HepG2 (cell line): ENCODE measurements at regions not wholly inside any gene's neighbourhood (a gene's known extent, or its start where the extent isn't known, plus 50 kb on each side); places are given as distances from the start of the nearest gene placed in this dataset.

Source experiments
- ATAC-seq: fragments of 200-7000 bp; cut with Tn5 transposase; 3 replicates; pipeline ENCODE4 v1.9.1; 2020; ENCODE audit warnings: mild to moderate bottlenecking, moderate library complexity
- BruUV-seq: library from RNA; stranded (reverse); fragments of 400-500 nt; replicated peaks from 2 replicates; lab custom pipeline; 2021; lab: Mats Ljungman, UMichigan
- CTCF ChIA-PET: fragments of 300-600 bp; formaldehyde crosslinking; extraction: SDS; loops from one replicate; lab custom pipeline; 2021; ENCODE audit warnings: low total read pairs, inconsistent platforms, low intra/inter-chr PET ratio; lab: Yijun Ruan, JAX
- POLR2A ChIA-PET: fragments of 350-600 bp; sonication (Branson Sonifier 250); formaldehyde crosslinking; loops from one replicate; lab custom pipeline; 2020; ENCODE audit warnings: antibody characterized with exemption, inconsistent platforms; lab: Yijun Ruan, JAX
- DNase-seq: peaks from one replicate; pipeline ENCODE4 v3.0.0-alpha.2; 2015; ENCODE audit warnings: low spot score
- FAIRE-seq: peaks from 3 replicates; lab custom pipeline; 2011; peaks lifted over from hg19 to GRCh38; lab: Jason Lieb, UNC
- H2AFZ ChIP-seq: one replicate; pipeline ENCODE4 v1.6.1; 2011; ENCODE audit warnings: low read length, inconsistent platforms
- H3K27ac ChIP-seq: fragments of 300-600 bp; 3 replicates; pipeline ENCODE4 v1.8.0; 2011; ENCODE audit warnings: mixed run types, mild to moderate bottlenecking, mixed read lengths, low read length, inconsistent platforms; ENCODE audit not compliant: insufficient read depth; ENCODE audit errors: extremely low read length
- H3K27me3 ChIP-seq, 2 experiments: fragments of 200-600 bp in 1 of 2; 2 replicates in 1 of 2; 3 replicates in 1 of 2; pipeline versions ENCODE4 v1.6.0 to v1.8.0; 2011; ENCODE audit warnings: low read length in 2 of 2, mild to moderate bottlenecking in 2 of 2, moderate library complexity in 2 of 2, inconsistent platforms in 1 of 2; ENCODE audit not compliant: insufficient read depth in 2 of 2, control insufficient read depth in 1 of 2
- H3K36me3 ChIP-seq, 2 experiments: fragments of 200-600 bp in 1 of 2; replicated peaks in 1 of 2; 2 replicates in 1 of 2; 3 replicates in 1 of 2; pipeline versions ENCODE4 v1.5.1 to v1.8.0; 2011; ENCODE audit warnings: low read length in 2 of 2, inconsistent platforms in 1 of 2; ENCODE audit not compliant: insufficient read depth in 2 of 2, control insufficient read depth in 1 of 2
- H3K4me1 ChIP-seq: 2 replicates; pipeline ENCODE4 v1.5.1; 2012; ENCODE audit warnings: low read length, inconsistent platforms; ENCODE audit not compliant: insufficient read depth
- H3K4me2 ChIP-seq: 2 replicates; pipeline ENCODE4 v1.6.0; 2011; ENCODE audit warnings: low read depth, low read length, inconsistent platforms
- H3K4me3 ChIP-seq, 3 experiments: fragments of 200-600 bp in 1 of 3; sonication (generic), shearing (Covaris generic) in 1 of 3; replicated peaks in 1 of 3; 2 replicates each; pipeline ENCODE4 v1.5.1; 2011 to 2016; ENCODE audit warnings: low read length in 3 of 3, inconsistent platforms in 2 of 3, low read depth in 2 of 3, mild to moderate bottlenecking in 2 of 3, control low read depth in 1 of 3, mixed read lengths in 1 of 3; ENCODE audit not compliant: insufficient read depth in 1 of 3
- H3K79me2 ChIP-seq: one replicate; pipeline ENCODE4 v1.6.1; 2011; ENCODE audit warnings: low read length, inconsistent platforms; ENCODE audit not compliant: insufficient read depth
- H3K9ac ChIP-seq: 2 replicates; pipeline ENCODE4 v1.6.0; 2011; ENCODE audit warnings: mild to moderate bottlenecking, low read depth, low read length, inconsistent platforms; ENCODE audit not compliant: insufficient read depth
- H3K9me3 ChIP-seq: 2 replicates; pipeline ENCODE4 v1.5.1; 2012; ENCODE audit warnings: mild to moderate bottlenecking, low read length
- H4K20me1 ChIP-seq: 2 replicates; pipeline ENCODE4 v1.6.0; 2011; ENCODE audit warnings: inconsistent platforms, mild to moderate bottlenecking, low read length, moderate library complexity; ENCODE audit not compliant: insufficient read depth
- DMAP1 ChIP-seq: IDR thresholded peaks from 2 replicates; pipeline ENCODE4 v1.6.1; 2016
- ESRRA ChIP-seq: sonication (generic); formaldehyde crosslinking; IDR thresholded peaks from 2 replicates; pipeline ENCODE4 v1.5.1; 2020; ENCODE audit warnings: mild to moderate bottlenecking, low read depth, missing genetic modification reagents
- MATR3 ChIP-seq: sonication (generic); formaldehyde crosslinking; IDR thresholded peaks from 2 replicates; pipeline ENCODE4 v1.4.0; 2020; ENCODE audit warnings: missing genetic modification reagents
- MTA1 ChIP-seq: sonication (generic); formaldehyde crosslinking; IDR thresholded peaks from 2 replicates; pipeline ENCODE4 v1.4.0; 2020; ENCODE audit warnings: missing genetic modification reagents, mild to moderate bottlenecking, borderline replicate concordance
- MTERF4 ChIP-seq: sonication (generic); formaldehyde crosslinking; IDR thresholded peaks from 2 replicates; pipeline ENCODE4 v1.8.0; 2023; ENCODE audit warnings: mild to moderate bottlenecking, missing genetic modification reagents
- NFIC ChIP-seq: IDR thresholded peaks from 2 replicates; pipeline ENCODE4 v1.6.1; 2012; ENCODE audit warnings: mild to moderate bottlenecking, low read length, inconsistent platforms
- NR2F6 ChIP-seq, 2 experiments: IDR thresholded peaks; 2 replicates each; pipeline ENCODE4 v1.6.1; 2016; ENCODE audit warnings: antibody characterized with exemption in 1 of 2, mild to moderate bottlenecking in 1 of 2
- SMC3 ChIP-seq: IDR thresholded peaks from 2 replicates; pipeline ENCODE4 v1.6.1; 2011; ENCODE audit warnings: low read length, improper control_type of control experiment
- U2AF1 ChIP-seq: fragments of 200-400 bp; formaldehyde crosslinking; optimal IDR thresholded peaks from 2 replicates; pipeline ENCODE3; 2017; ENCODE audit warnings: mild to moderate bottlenecking, low read depth, low read length
- UBTF ChIP-seq: sonication (generic); formaldehyde crosslinking; IDR thresholded peaks from 2 replicates; pipeline ENCODE4 v1.4.0; 2020; ENCODE audit warnings: mild to moderate bottlenecking, missing genetic modification reagents
- ZBTB14 ChIP-seq: sonication (generic); formaldehyde crosslinking; IDR thresholded peaks from 2 replicates; pipeline ENCODE4 v1.4.0; 2020; ENCODE audit warnings: missing genetic modification reagents
- ZBTB3 ChIP-seq: sonication (generic); formaldehyde crosslinking; IDR thresholded peaks from 2 replicates; pipeline ENCODE4 v1.4.0; 2020; ENCODE audit warnings: low read depth, mild to moderate bottlenecking, moderate library complexity, missing genetic modification reagents, borderline replicate concordance
- ZFP36L1 ChIP-seq: sonication (generic); formaldehyde crosslinking; IDR thresholded peaks from 2 replicates; pipeline ENCODE4 v1.8.0; 2022; ENCODE audit warnings: mild to moderate bottlenecking, missing genetic modification reagents, moderate library complexity
- ZNF281 ChIP-seq: sonication (generic); formaldehyde crosslinking; IDR thresholded peaks from 2 replicates; pipeline ENCODE4 v1.4.0; 2020; ENCODE audit warnings: missing genetic modification reagents, borderline replicate concordance
- ZNF746 ChIP-seq: sonication (generic); formaldehyde crosslinking; IDR thresholded peaks from 2 replicates; pipeline ENCODE4 v1.8.0; 2022; ENCODE audit warnings: mild to moderate bottlenecking, missing genetic modification reagents
- ZNF816 ChIP-seq: sonication (generic); formaldehyde crosslinking; IDR thresholded peaks from 2 replicates; pipeline ENCODE4 v1.8.0; 2022; ENCODE audit warnings: missing genetic modification reagents, mild to moderate bottlenecking, borderline replicate concordance
- ZNF839 ChIP-seq: sonication (generic); formaldehyde crosslinking; IDR thresholded peaks from 2 replicates; pipeline ENCODE4 v1.4.0; 2020; ENCODE audit warnings: missing genetic modification reagents, mild to moderate bottlenecking, borderline replicate concordance
- WGBS: methylation state at CpG from one replicate; pipeline ENCODE4 v1.1.6; 2017; ENCODE audit warnings: low lambda C conversion rate; 5-methylcytosine and 5-hydroxymethylcytosine counted together
- in situ Hi-C: cut with HindIII; loops from 2 replicates; pipeline ENCODE4 v1.10.0; 2017; ENCODE audit warnings: low pct_unique_long_range_greater_than_20kb; ENCODE audit not compliant: extremely low pct_ligation_motif_present
- intact Hi-C: fragments of 100-400 bp; cut with micrococcal nuclease; formaldehyde crosslinking; loops from one replicate; pipeline ENCODE4 v1.10.0; 2022; ENCODE audit not compliant: unreplicated experiment

- FAIRE-seq, result no peak
- intact Hi-C loops, result no loop called here
- CTCF ChIA-PET, result no interaction called here
Observed at GRCh38 chr1:60251426-60251825, 177.9 kb upstream of the C1orf87 start.

More at GRCh38 chr1:60251426-60251825, 177.9 kb upstream of the C1orf87 start:
- DNase-seq (no peak), ATAC-seq (no peak)
- no peaks in the 10 kb centered on the region for H4K20me1 ChIP-seq
- no peak overlapping the region for H3K4me2 ChIP-seq
- no peak overlapping the region for H2AFZ ChIP-seq
- in situ Hi-C loops, result no loop called here
- no peaks in the 10 kb centered on the region for H3K9me3 ChIP-seq
- no peaks in the 10 kb centered on the region for H3K4me1 ChIP-seq
- POLR2A ChIA-PET, result no interaction called here
- no peak overlapping the region for H3K4me3 ChIP-seq
- 0% methylated on average over 2 of the region's 2 CpGs for WGBS
- H3K9ac ChIP-seq, result no peak overlapping the region
- H3K79me2 ChIP-seq, result no peaks in the 10 kb centered on the region
- H3K27ac ChIP-seq, result no peak overlapping the region
- TF ChIP-seq MTERF4 (CRISPR knock-in tag) (no peak), ZFP36L1 (CRISPR knock-in tag) (no peak), DMAP1 (no peak), ZNF816 (CRISPR knock-in tag) (no peak), UBTF (CRISPR knock-in tag) (no peak), ZBTB3 (CRISPR knock-in tag) (no peak), U2AF1 (no peak), ZNF281 (no peak), NR2F6 (IDR thresholded peaks at IDR 0.05) (no peak), NR2F6 (CRISPR knock-in tag; IDR thresholded peaks at IDR 0.05) (no peak), NFIC (no peak), ZNF746 (no peak), ZNF839 (no peak), MTA1 (CRISPR knock-in tag) (no peak), ZBTB14 (CRISPR knock-in tag) (no peak), SMC3 (no peak), MATR3 (no peak), ESRRA (CRISPR knock-in tag) (no peak)
- H3K27me3 ChIP-seq, result no peaks in the 10 kb centered on the region
- H3K36me3 ChIP-seq, result no peaks in the 10 kb centered on the region
- no TSS peak for BruUV-seq
